Neuronal stem cell (in vitro differentiated cells): ENCODE measurements at regions not wholly inside any gene's neighbourhood (a gene's known extent, or its start where the extent isn't known, plus 50 kb on each side); places are given as distances from the start of the nearest gene placed in this dataset.

Experiments
- DNase-seq: peaks from one replicate; pipeline ENCODE4 v3.0.0-alpha.2; 2013; ENCODE audit warnings: low spot score
- H2AFZ ChIP-seq: one replicate; pipeline ENCODE4 v1.6.1; 2013; ENCODE audit warnings: mild to moderate bottlenecking, low read length, inconsistent platforms
- H2AK5ac ChIP-seq: 2 replicates; pipeline ENCODE4 v1.6.1; 2013; ENCODE audit warnings: low read depth, mild to moderate bottlenecking, inconsistent platforms, low read length, moderate library complexity, mixed read lengths
- H2BK120ac ChIP-seq: 2 replicates; pipeline ENCODE4 v1.6.1; 2013; ENCODE audit warnings: low read depth, mild to moderate bottlenecking, inconsistent platforms, low read length, moderate library complexity, mixed read lengths
- H2BK12ac ChIP-seq: one replicate; pipeline ENCODE4 v1.6.1; 2013; ENCODE audit warnings: low read length, inconsistent platforms
- H2BK15ac ChIP-seq: 2 replicates; pipeline ENCODE4 v1.6.1; 2013; ENCODE audit warnings: mild to moderate bottlenecking, low read length, inconsistent platforms, mixed read lengths
- H2BK5ac ChIP-seq: one replicate; pipeline ENCODE4 v1.6.1; 2013; ENCODE audit warnings: inconsistent platforms, mild to moderate bottlenecking, low read length, moderate library complexity
- H3K14ac ChIP-seq: one replicate; pipeline ENCODE4 v1.6.1; 2013; ENCODE audit warnings: low read length, inconsistent platforms
- H3K18ac ChIP-seq: 2 replicates; pipeline ENCODE4 v1.6.1; 2013; ENCODE audit warnings: low read length, inconsistent platforms
- H3K23ac ChIP-seq: 2 replicates; pipeline ENCODE4 v1.6.1; 2013; ENCODE audit warnings: low read depth, mild to moderate bottlenecking, mixed read lengths, low read length, inconsistent platforms; ENCODE audit not compliant: poor library complexity
- H3K27ac ChIP-seq: replicated peaks from 3 replicates; pipeline ENCODE4 v1.5.1; 2013; ENCODE audit warnings: low read length, inconsistent platforms
- H3K27me3 ChIP-seq, 3 experiments: 2 replicates each; pipeline ENCODE4 v1.6.1; 2013; ENCODE audit warnings: low read length in 3 of 3, mild to moderate bottlenecking in 2 of 3, inconsistent platforms in 1 of 3, low read depth in 1 of 3, mixed read lengths in 1 of 3, moderate library complexity in 1 of 3; ENCODE audit not compliant: control insufficient read depth in 3 of 3, insufficient read depth in 3 of 3
- H3K36me3 ChIP-seq, 2 donors: replicated peaks in 1 of 2; 2 replicates each; pipeline ENCODE4 v1.6.1; 2013; ENCODE audit warnings: low read length in 2 of 2; ENCODE audit not compliant: control insufficient read depth in 2 of 2, insufficient read depth in 2 of 2
- H3K4ac ChIP-seq: 2 replicates; pipeline ENCODE4 v1.6.1; 2013; ENCODE audit warnings: inconsistent platforms, mild to moderate bottlenecking, low read length, moderate library complexity
- H3K4me1 ChIP-seq, 2 donors: 1 replicate in 1 of 2; 2 replicates in 1 of 2; pipeline ENCODE4 v1.6.1; 2013; ENCODE audit warnings: low read length in 2 of 2, low read depth in 1 of 2; ENCODE audit not compliant: control insufficient read depth in 2 of 2, insufficient read depth in 1 of 2
- H3K4me2 ChIP-seq: one replicate; pipeline ENCODE4 v1.6.1; 2013; ENCODE audit warnings: mild to moderate bottlenecking, low read length, inconsistent platforms; ENCODE audit not compliant: insufficient read depth, poor library complexity, severe bottlenecking
- H3K4me3 ChIP-seq, 2 donors: 2 replicates each; pipeline ENCODE4 v1.5.1; 2013; ENCODE audit warnings: low read length in 2 of 2, mild to moderate bottlenecking in 2 of 2, inconsistent platforms in 1 of 2, moderate library complexity in 1 of 2
- H3K79me1 ChIP-seq: one replicate; pipeline ENCODE4 v1.6.1; 2013; ENCODE audit warnings: low read depth, mild to moderate bottlenecking, inconsistent platforms, low read length, moderate library complexity
- H3K9ac ChIP-seq: one replicate; pipeline ENCODE4 v1.6.1; 2013; ENCODE audit warnings: mild to moderate bottlenecking, low read depth, low read length, inconsistent platforms; ENCODE audit not compliant: poor library complexity
- H3K9me3 ChIP-seq, 2 donors: replicated peaks in 1 of 2; 2 replicates each; pipeline versions ENCODE3 to v1.6.1; 2013; ENCODE audit warnings: low read length in 2 of 2, mild to moderate bottlenecking in 2 of 2, inconsistent platforms in 1 of 2, low read depth in 1 of 2, mixed read lengths in 1 of 2, moderate library complexity in 1 of 2; ENCODE audit not compliant: control insufficient read depth in 2 of 2, insufficient read depth in 1 of 2
- H4K8ac ChIP-seq: one replicate; pipeline ENCODE4 v1.6.1; 2013; ENCODE audit warnings: low read depth, mild to moderate bottlenecking, inconsistent platforms, low read length, moderate library complexity
- H4K91ac ChIP-seq: one replicate; pipeline ENCODE4 v1.6.1; 2013; ENCODE audit warnings: low read length, low read depth, mild to moderate bottlenecking, inconsistent platforms; ENCODE audit not compliant: poor library complexity
- WGBS, 2 donors: extraction: QIAGEN DNeasy Blood & Tissue Kit; methylation state at CpG; one replicate each; pipeline ENCODE4 v1.1.7; 2013; ENCODE audit warnings: missing lambda C conversion rate in 2 of 2, mixed read lengths in 1 of 2; ENCODE audit not compliant: insufficient read length in 2 of 2, insufficient replicate concordance in 1 of 2; ENCODE audit errors: extremely low coverage in 2 of 2; 5-methylcytosine and 5-hydroxymethylcytosine counted together

- no peak overlapping the region for H2AFZ ChIP-seq
- no peak overlapping the region for H3K4me2 ChIP-seq
- no peaks in the 10 kb centered on the region for H3K79me1 ChIP-seq
- H3K27me3 ChIP-seq, result no peaks in the 10 kb centered on the region
- H3K4ac ChIP-seq, result no peak overlapping the region
- H2BK5ac ChIP-seq, result no peak overlapping the region
- H3K9me3 ChIP-seq, result no peaks in the 10 kb centered on the region
- no peak overlapping the region for H2AK5ac ChIP-seq
- no peak overlapping the region for H4K91ac ChIP-seq
- no CpG with 5 or more reads among the region's 1 CpG for WGBS, 2 donors
- no peak overlapping the region for H3K4me3 ChIP-seq
- H3K14ac ChIP-seq, result no peak overlapping the region
- no peak overlapping the region for H3K23ac ChIP-seq
- no peak overlapping the region for H4K8ac ChIP-seq
- H3K36me3 ChIP-seq, result no peaks in the 10 kb centered on the region
- no peak for DNase-seq
- H3K18ac ChIP-seq, result no peak overlapping the region
- peaks cover 0 to 4% of the 10 kb centered on the region in 2 donors for H3K4me1 ChIP-seq
- H3K27ac ChIP-seq, result no peak overlapping the region
- H2BK120ac ChIP-seq, result no peak overlapping the region
- H2BK15ac ChIP-seq, result no peak overlapping the region
- H3K9ac ChIP-seq, result no peak overlapping the region
- no peak overlapping the region for H2BK12ac ChIP-seq
These were observed 132.2 kb upstream of the SLC24A5 start for GRCh38 chr15:47988564-47988963.

GRCh38 chr15:47990821-47991220, 130.0 kb upstream of the SLC24A5 start:
- no peak for DNase-seq
- Histone ChIP-seq H3K14ac (no peak overlapping the region), H3K4ac (no peak overlapping the region), H3K4me3 (no peak overlapping the region), H3K4me2 (no peak overlapping the region), H2AK5ac (no peak overlapping the region), H3K27ac (no peak overlapping the region), H3K4me1 (peaks cover 0 to 4% of the 10 kb centered on the region in 2 donors), H3K18ac (no peak overlapping the region), H4K91ac (no peak overlapping the region), H2BK5ac (no peak overlapping the region), H2BK15ac (no peak overlapping the region), H3K36me3 (no peaks in the 10 kb centered on the region), H3K79me1 (no peaks in the 10 kb centered on the region), H3K23ac (no peak overlapping the region), H2BK120ac (no peak overlapping the region), H2AFZ (no peak overlapping the region), H2BK12ac (no peak overlapping the region), H4K8ac (no peak overlapping the region), H3K27me3 (no peaks in the 10 kb centered on the region), H3K9ac (no peak overlapping the region), H3K9me3 (no peaks in the 10 kb centered on the region)
- no CpG with 5 or more reads among the region's 2 CpGs for WGBS, 2 donors

GRCh38 chr15:47991357-47991756, 129.4 kb upstream of the SLC24A5 start:
- Histone ChIP-seq H3K18ac (no peak overlapping the region), H2BK12ac (no peak overlapping the region), H3K23ac (no peak overlapping the region), H2BK120ac (no peak overlapping the region), H2BK15ac (no peak overlapping the region), H4K91ac (no peak overlapping the region), H3K4me2 (no peak overlapping the region), H3K79me1 (no peaks in the 10 kb centered on the region), H3K9me3 (no peaks in the 10 kb centered on the region), H3K36me3 (no peaks in the 10 kb centered on the region), H2AFZ (no peak overlapping the region), H4K8ac (no peak overlapping the region), H3K4me1 (peaks cover 0 to 4% of the 10 kb centered on the region in 2 donors), H2AK5ac (no peak overlapping the region), H3K27me3 (no peaks in the 10 kb centered on the region), H3K4me3 (no peak overlapping the region), H3K9ac (no peak overlapping the region), H3K27ac (no peak overlapping the region), H3K4ac (no peak overlapping the region), H2BK5ac (no peak overlapping the region), H3K14ac (no peak overlapping the region)
- no peak for DNase-seq
- no CpG with 5 or more reads among the region's 4 CpGs for WGBS, 2 donors

GRCh38 chr15:47993051-47993450, 127.7 kb upstream of the SLC24A5 start:
- no peak overlapping the region for H3K4me2 ChIP-seq
- no peaks in the 10 kb centered on the region for H3K27me3 ChIP-seq
- H3K18ac ChIP-seq, result no peak overlapping the region
- H3K4me1 ChIP-seq, result no peaks in the 10 kb centered on the region
- no peak overlapping the region for H3K4me3 ChIP-seq
- no CpG with 5 or more reads among the region's 5 CpGs for WGBS, 2 donors
- no peak overlapping the region for H2BK12ac ChIP-seq
- no peaks in the 10 kb centered on the region for H3K36me3 ChIP-seq
- H3K9me3 ChIP-seq, result no peaks in the 10 kb centered on the region
- no peak overlapping the region for H3K14ac ChIP-seq
- no peak for DNase-seq
- no peak overlapping the region for H2AK5ac ChIP-seq
- H3K23ac ChIP-seq, result no peak overlapping the region
- H4K91ac ChIP-seq, result no peak overlapping the region
- no peak overlapping the region for H4K8ac ChIP-seq
- no peak overlapping the region for H2BK120ac ChIP-seq
- no peak overlapping the region for H3K9ac ChIP-seq
- no peaks in the 10 kb centered on the region for H3K79me1 ChIP-seq
- no peak overlapping the region for H2AFZ ChIP-seq
- no peak overlapping the region for H3K4ac ChIP-seq
- no peak overlapping the region for H2BK5ac ChIP-seq
- no peak overlapping the region for H3K27ac ChIP-seq
- H2BK15ac ChIP-seq, result no peak overlapping the region
